Peyer's patch (tissue), 4 donors: ENCODE measurements at regions not wholly inside any gene's neighbourhood (a gene's known extent, or its start where the extent isn't known, plus 50 kb on each side); places are given as distances from the start of the nearest gene placed in this dataset.
"Not testable (repeated sequence)": the region's sequence is repeated elsewhere in the genome, so short reads cannot be mapped to it uniquely, and the experiment has no call there.

Experiments
- POLR2A ChIP-seq, 2 donors: fragments of 450-650 bp; IDR thresholded peaks; one replicate each; pipeline ENCODE4 v1.5.1; 2017; ENCODE audit warnings: antibody characterized with exemption in 2 of 2, mild to moderate bottlenecking in 2 of 2, moderate library complexity in 2 of 2
- TF ChIP-seq, protein P1 (sequence below), 6 experiments: fragments of 450-650 bp in 4 of 6; fragments of 200-600 bp in 2 of 6; sonication (generic) in 1 of 6; IDR thresholded peaks; one replicate each; pipeline ENCODE4 v1.5.1; 2017 to 2019; ENCODE audit warnings: antibody characterized with exemption in 6 of 6, mild to moderate bottlenecking in 3 of 6, moderate library complexity in 1 of 6

DNA sequence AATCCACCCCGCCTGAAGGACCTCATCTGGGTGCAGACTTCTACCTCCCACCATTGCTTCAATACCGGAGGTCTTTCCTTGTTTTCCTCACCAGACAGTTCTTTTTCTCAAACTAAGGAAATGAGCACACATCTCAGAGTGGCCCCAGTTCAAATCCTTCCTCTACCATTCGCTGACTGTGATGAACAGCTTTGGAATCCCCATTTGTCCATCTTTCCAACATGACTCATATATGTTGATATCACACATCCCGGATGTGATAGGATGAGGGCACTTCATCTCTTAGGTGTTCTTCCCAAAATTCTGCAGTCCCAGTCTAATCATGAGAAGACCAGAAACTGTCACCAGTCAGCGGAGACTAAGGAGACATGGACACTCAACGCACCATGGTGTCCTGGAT is 67.9 kb upstream of the SMURF2 start:
- TF ChIP-seq POLR2A (IDR thresholded peaks at IDR 0.05): not testable (repeated sequence)
- TF ChIP-seq, protein P1, sequence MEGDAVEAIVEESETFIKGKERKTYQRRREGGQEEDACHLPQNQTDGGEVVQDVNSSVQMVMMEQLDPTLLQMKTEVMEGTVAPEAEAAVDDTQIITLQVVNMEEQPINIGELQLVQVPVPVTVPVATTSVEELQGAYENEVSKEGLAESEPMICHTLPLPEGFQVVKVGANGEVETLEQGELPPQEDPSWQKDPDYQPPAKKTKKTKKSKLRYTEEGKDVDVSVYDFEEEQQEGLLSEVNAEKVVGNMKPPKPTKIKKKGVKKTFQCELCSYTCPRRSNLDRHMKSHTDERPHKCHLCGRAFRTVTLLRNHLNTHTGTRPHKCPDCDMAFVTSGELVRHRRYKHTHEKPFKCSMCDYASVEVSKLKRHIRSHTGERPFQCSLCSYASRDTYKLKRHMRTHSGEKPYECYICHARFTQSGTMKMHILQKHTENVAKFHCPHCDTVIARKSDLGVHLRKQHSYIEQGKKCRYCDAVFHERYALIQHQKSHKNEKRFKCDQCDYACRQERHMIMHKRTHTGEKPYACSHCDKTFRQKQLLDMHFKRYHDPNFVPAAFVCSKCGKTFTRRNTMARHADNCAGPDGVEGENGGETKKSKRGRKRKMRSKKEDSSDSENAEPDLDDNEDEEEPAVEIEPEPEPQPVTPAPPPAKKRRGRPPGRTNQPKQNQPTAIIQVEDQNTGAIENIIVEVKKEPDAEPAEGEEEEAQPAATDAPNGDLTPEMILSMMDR (IDR thresholded peaks at IDR 0.05): not testable (repeated sequence)
